PFSK-1 (cell line): ENCODE measurements at regions not wholly inside any gene's neighbourhood (a gene's known extent, or its start where the extent isn't known, plus 50 kb on each side); places are given as distances from the start of the nearest gene placed in this dataset.

Experiments used
- FOXP2 ChIP-seq: optimal IDR thresholded peaks from 2 replicates; pipeline ENCODE3; 2011; ENCODE audit warnings: borderline replicate concordance, control low read depth, inconsistent platforms; ENCODE audit not compliant: insufficient read depth; ENCODE audit errors: extremely low read length, extremely low read depth
- POLR2AphosphoS5 ChIP-seq: IDR thresholded peaks from 2 replicates; pipeline ENCODE4 v1.6.1; 2012; ENCODE audit warnings: low read depth, mild to moderate bottlenecking, control low read depth, low read length, moderate library complexity
- REST ChIP-seq, 2 experiments: IDR thresholded peaks; 2 replicates each; pipeline versions ENCODE4 v1.6.1 to v1.8.0; 2011 to 2012; ENCODE audit warnings: low read depth in 2 of 2, low read length in 2 of 2, control low read depth in 1 of 2, inconsistent platforms in 1 of 2, mild to moderate bottlenecking in 1 of 2, moderate library complexity in 1 of 2; ENCODE audit not compliant: insufficient read depth in 1 of 2
- SIN3A ChIP-seq: IDR thresholded peaks from 2 replicates; pipeline ENCODE4 v1.6.1; 2012; ENCODE audit warnings: mild to moderate bottlenecking, low read length, moderate library complexity, borderline replicate concordance; ENCODE audit not compliant: insufficient read depth
- TAF1 ChIP-seq: IDR thresholded peaks from 2 replicates; pipeline ENCODE4 v1.6.1; 2012; ENCODE audit warnings: low read length, control low read depth, borderline replicate concordance; ENCODE audit not compliant: insufficient read depth

GRCh38 chr2:196244966-196245365 lies 73.6 kb upstream of the STK17B start:
- TF ChIP-seq POLR2AphosphoS5 (no peak), FOXP2 (no peak), TAF1 (no peak), REST (IDR thresholded peaks at IDR 0.05; ENCODE audit: insufficient read depth in 1 of 2, low read depth in 2 of 2, low read length in 2 of 2) (no peak), SIN3A (no peak)

- TF ChIP-seq POLR2AphosphoS5: no peak
- TF ChIP-seq TAF1: no peak
- no peak for TF ChIP-seq REST (IDR thresholded peaks at IDR 0.05; ENCODE audit: insufficient read depth in 1 of 2, low read depth in 2 of 2, low read length in 2 of 2)
- no peak for TF ChIP-seq SIN3A
- TF ChIP-seq FOXP2: no peak
These were observed 74.2 kb upstream of the STK17B start for GRCh38 chr2:196245378-196246140.

- TF ChIP-seq POLR2AphosphoS5 (no peak), REST (IDR thresholded peaks at IDR 0.05; ENCODE audit: insufficient read depth in 1 of 2, low read depth in 2 of 2, low read length in 2 of 2) (no peak), TAF1 (no peak), FOXP2 (no peak), SIN3A (no peak)
These were observed 76.0 kb upstream of the STK17B start for GRCh38 chr2:196247114-196247975.

GRCh38 chr2:196247976-196248280 lies 76.5 kb upstream of the STK17B start:
- TF ChIP-seq FOXP2 (no peak), TAF1 (no peak), REST (IDR thresholded peaks at IDR 0.05; ENCODE audit: insufficient read depth in 1 of 2, low read depth in 2 of 2, low read length in 2 of 2) (no peak), POLR2AphosphoS5 (no peak), SIN3A (no peak)
